GM19043 (cell line): ENCODE measurements at regions not wholly inside any gene's neighbourhood (a gene's known extent, or its start where the extent isn't known, plus 50 kb on each side); places are given as distances from the start of the nearest gene placed in this dataset.
A peak's percentile ranks its signal among the peaks of the same experiment; 100 is the strongest.
"Not testable (repeated sequence)": the region's sequence is repeated elsewhere in the genome, so short reads cannot be mapped to it uniquely, and the experiment has no call there.

ENCODE experiments used
- ATAC-seq: cut with Tn5 transposase; IDR thresholded peaks from one replicate; pipeline ENCODE4 v1.9.1; 2021; ENCODE audit warnings: low read depth; ENCODE audit not compliant: unreplicated experiment

DNA sequence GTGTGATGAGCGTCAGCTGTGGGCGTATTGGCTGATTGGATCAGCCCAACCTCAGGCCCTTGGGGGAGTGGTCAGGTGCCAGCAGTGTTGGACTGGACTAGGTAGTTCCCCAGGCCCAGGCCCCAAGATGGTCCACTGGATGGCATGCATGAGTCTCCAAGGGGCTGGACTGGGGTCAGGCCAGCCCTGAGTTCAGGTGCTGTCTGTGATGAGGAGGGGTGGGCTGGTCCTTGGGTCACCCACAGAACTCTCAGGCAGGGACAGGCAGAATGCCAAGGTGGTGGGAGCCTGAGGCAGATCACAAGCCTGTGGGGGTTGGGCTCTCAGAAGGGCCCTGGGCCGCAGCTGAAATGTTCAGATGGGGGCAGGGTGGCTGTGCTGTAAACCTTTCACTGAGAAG, 59.5 kb upstream of the THUMPD2 start:
- no peak for ATAC-seq

DNA sequence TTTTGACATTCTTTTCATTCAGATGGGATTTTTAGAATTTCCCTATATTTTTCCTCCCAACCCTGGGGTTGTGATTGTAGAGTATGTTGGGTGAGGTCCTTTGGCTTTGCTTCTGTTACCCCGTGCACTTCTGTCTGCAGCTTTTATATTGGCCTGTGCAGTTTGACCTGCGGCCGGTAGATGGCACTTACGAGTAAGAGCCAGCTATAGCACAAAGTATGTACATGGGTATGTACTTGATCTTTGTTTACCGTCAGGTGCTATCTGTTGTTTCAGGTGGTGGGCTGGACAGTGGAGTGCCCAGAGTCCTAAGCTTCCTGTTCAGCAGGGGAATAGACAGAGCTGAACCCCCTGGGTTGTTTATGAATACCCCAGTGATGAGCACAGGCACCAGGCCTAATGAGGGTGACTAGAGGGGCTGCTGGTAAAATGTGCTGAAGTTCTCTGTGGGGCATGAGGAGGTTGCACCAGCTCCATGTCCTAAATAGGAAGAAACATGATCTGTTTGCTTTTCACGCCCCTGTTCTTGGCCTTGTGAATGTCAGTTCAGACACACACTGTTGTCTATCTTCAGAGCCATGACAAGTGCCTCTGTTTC, 58.9 kb upstream of the THUMPD2 start:
- ATAC-seq, result peak; percentile 90

- no peak for ATAC-seq
Measured at GRCh38 chr2:39836638-39837037, 57.6 kb upstream of the THUMPD2 start.

DNA sequence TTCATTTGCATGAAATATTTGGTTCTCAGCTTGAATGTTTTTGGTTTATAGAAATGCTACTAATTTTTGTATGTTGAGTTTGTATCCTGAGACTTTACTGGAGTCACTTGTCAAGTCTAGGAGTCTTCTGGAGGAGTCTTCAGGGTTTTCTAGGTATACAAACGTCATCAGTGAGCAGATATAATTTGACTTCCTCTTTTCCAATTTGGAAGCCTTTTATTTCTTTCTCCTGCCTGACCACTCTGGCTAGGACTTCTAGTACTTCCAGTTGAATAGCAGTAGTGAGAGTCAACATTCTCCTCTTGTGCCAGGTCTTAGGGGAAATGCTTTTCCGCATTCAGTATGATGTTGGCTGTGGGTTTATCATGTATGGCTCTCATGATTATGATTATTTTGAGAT, 55.4 kb upstream of the THUMPD2 start:
- ATAC-seq, result no peak

DNA sequence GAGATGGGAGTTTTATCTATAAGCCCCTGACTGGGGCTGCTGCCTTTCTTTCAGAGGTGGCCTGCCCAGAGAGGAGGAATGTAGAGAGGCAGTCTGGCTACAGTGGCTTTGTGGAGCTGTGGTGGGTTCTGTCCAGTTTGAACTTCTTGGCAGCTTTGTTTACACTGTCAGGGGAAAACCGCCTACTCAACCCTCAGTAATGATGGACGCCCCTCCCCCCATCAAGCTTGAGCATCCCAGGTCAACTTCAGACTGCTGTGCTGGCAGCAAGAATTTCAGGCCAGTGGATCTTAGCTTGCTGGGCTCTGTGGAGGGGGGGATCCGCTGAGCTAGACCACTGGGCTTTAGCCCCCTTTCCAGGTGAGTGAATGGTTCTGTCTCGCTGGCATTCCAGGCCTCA, 51.6 kb upstream of the THUMPD2 start:
- not testable (repeated sequence) for ATAC-seq
